Liver (tissue), 3 donors: ENCODE measurements at regions not wholly inside any gene's neighbourhood (a gene's known extent, or its start where the extent isn't known, plus 50 kb on each side); places are given as distances from the start of the nearest gene placed in this dataset.

Source experiments
- CTCF ChIP-seq: fragments of 150-350 bp; IDR thresholded peaks from 2 replicates; pipeline ENCODE4 v1.5.1; 2017; ENCODE audit warnings: improper control_type of control experiment, low read depth, low read length; ENCODE audit not compliant: missing input control
- EGR1 ChIP-seq, 2 donors: IDR thresholded peaks; 2 replicates each; pipeline ENCODE4 v1.6.1; 2016 to 2018; ENCODE audit warnings: antibody characterized with exemption in 2 of 2, low read depth in 2 of 2
- FOXA2 ChIP-seq: IDR thresholded peaks from 2 replicates; pipeline ENCODE4 v1.6.1; 2016; ENCODE audit warnings: antibody characterized with exemption
- HNF4A ChIP-seq, 2 donors: conservative IDR thresholded peaks; 2 replicates each; pipeline ENCODE4 v1.6.1; 2016; ENCODE audit warnings: antibody characterized with exemption in 2 of 2, mild to moderate bottlenecking in 2 of 2
- JUND ChIP-seq, 2 donors: IDR thresholded peaks; 2 replicates each; pipeline ENCODE4 v1.6.1; 2016; ENCODE audit warnings: antibody characterized with exemption in 2 of 2
- RAD21 ChIP-seq, 2 donors: IDR thresholded peaks; 2 replicates each; pipeline ENCODE4 v1.6.1; 2016; ENCODE audit warnings: antibody characterized with exemption in 2 of 2, mild to moderate bottlenecking in 2 of 2
- REST ChIP-seq: IDR thresholded peaks from 2 replicates; pipeline ENCODE4 v1.6.1; 2016; ENCODE audit warnings: antibody characterized with exemption, mild to moderate bottlenecking
- SP1 ChIP-seq: IDR thresholded peaks from 2 replicates; pipeline ENCODE4 v1.6.1; 2018; ENCODE audit warnings: antibody characterized with exemption, mild to moderate bottlenecking
- TAF1 ChIP-seq: conservative IDR thresholded peaks from 2 replicates; pipeline ENCODE4 v1.6.1; 2016; ENCODE audit warnings: antibody characterized with exemption, mild to moderate bottlenecking
- YY1 ChIP-seq: IDR thresholded peaks from 2 replicates; pipeline ENCODE4 v1.6.1; 2016; ENCODE audit warnings: antibody characterized with exemption, mild to moderate bottlenecking
- donor health status: healthy.
- donor health status: healthy.

- TF ChIP-seq CTCF (no peak), SP1 (no peak), EGR1 (IDR thresholded peaks at IDR 0.05; ENCODE audit: low read depth in 2 of 2) (no peak), REST (no peak), JUND (IDR thresholded peaks at IDR 0.05) (no peak), RAD21 (IDR thresholded peaks at IDR 0.05) (no peak), YY1 (no peak), HNF4A (conservative IDR thresholded peaks at IDR 0.05) (no peak), TAF1 (no peak), FOXA2 (no peak)
Measured at GRCh38 chr19:30873691-30874090, 475.5 kb downstream of the TSHZ3 start.
